Mesenchymal stem cell (in vitro differentiated cells and primary cell): ENCODE measurements at regions not wholly inside any gene's neighbourhood (a gene's known extent, or its start where the extent isn't known, plus 50 kb on each side); places are given as distances from the start of the nearest gene placed in this dataset.

Experiments used
- DNase-seq: peaks from one replicate; pipeline ENCODE4 v3.0.0-alpha.2; 2013
- H2AFZ ChIP-seq: one replicate; pipeline ENCODE4 v1.6.1; 2013; ENCODE audit warnings: low read depth, mild to moderate bottlenecking, control low read depth, inconsistent platforms, low read length, moderate library complexity
- H2AK5ac ChIP-seq: 2 replicates; pipeline ENCODE4 v1.6.1; 2013; ENCODE audit warnings: low read length, moderate library complexity, mild to moderate bottlenecking, inconsistent platforms; ENCODE audit not compliant: severe bottlenecking
- H2BK120ac ChIP-seq: one replicate; pipeline ENCODE4 v1.6.1; 2013; ENCODE audit warnings: low read depth, mild to moderate bottlenecking, inconsistent platforms, low read length, moderate library complexity
- H2BK12ac ChIP-seq, 2 experiments: one replicate each; pipeline ENCODE4 v1.6.1; 2013; ENCODE audit warnings: inconsistent platforms in 2 of 2, low read length in 2 of 2, mild to moderate bottlenecking in 2 of 2, moderate library complexity in 2 of 2, control low read depth in 1 of 2
- H2BK15ac ChIP-seq: one replicate; pipeline ENCODE4 v1.6.1; 2013; ENCODE audit warnings: mild to moderate bottlenecking, low read depth, inconsistent platforms; ENCODE audit not compliant: poor library complexity, severe bottlenecking
- H2BK5ac ChIP-seq: 2 replicates; pipeline ENCODE4 v1.6.1; 2013; ENCODE audit warnings: low read depth, mild to moderate bottlenecking, low read length, control low read depth, inconsistent platforms; ENCODE audit not compliant: poor library complexity, severe bottlenecking
- H3K14ac ChIP-seq, 2 experiments: one replicate each; pipeline ENCODE4 v1.6.1; 2013; ENCODE audit warnings: inconsistent platforms in 2 of 2, low read length in 2 of 2, control low read depth in 1 of 2, mild to moderate bottlenecking in 1 of 2, moderate library complexity in 1 of 2
- H3K18ac ChIP-seq, 2 experiments: one replicate each; pipeline ENCODE4 v1.6.1; 2013; ENCODE audit warnings: inconsistent platforms in 2 of 2, low read length in 2 of 2, control low read depth in 1 of 2, low read depth in 1 of 2, mild to moderate bottlenecking in 1 of 2
- H3K23ac ChIP-seq, 2 experiments: one replicate each; pipeline ENCODE4 v1.6.1; 2013; ENCODE audit warnings: inconsistent platforms in 2 of 2, low read length in 2 of 2, mild to moderate bottlenecking in 2 of 2, moderate library complexity in 2 of 2, control low read depth in 1 of 2
- H3K27ac ChIP-seq: 2 replicates; pipeline ENCODE4 v1.5.1; 2013; ENCODE audit warnings: mild to moderate bottlenecking, moderate library complexity, low read length, control low read depth, inconsistent platforms; ENCODE audit not compliant: poor library complexity, severe bottlenecking
- H3K27me3 ChIP-seq, 2 experiments: 2 replicates each; pipeline versions ENCODE4 v1.6.1 to v1.7.0; 2013; ENCODE audit warnings: low read length in 2 of 2, mild to moderate bottlenecking in 2 of 2, moderate library complexity in 2 of 2, control low read depth in 1 of 2, inconsistent platforms in 1 of 2; ENCODE audit not compliant: control insufficient read depth in 1 of 2, insufficient read depth in 1 of 2
- H3K36me3 ChIP-seq, 2 experiments: 2 replicates each; pipeline versions ENCODE4 v1.6.1 to v1.7.0; 2013; ENCODE audit warnings: low read length in 2 of 2, control low read depth in 1 of 2, inconsistent platforms in 1 of 2, low read depth in 1 of 2, mild to moderate bottlenecking in 1 of 2; ENCODE audit not compliant: insufficient read depth in 2 of 2, control insufficient read depth in 1 of 2
- H3K4ac ChIP-seq, 2 experiments: one replicate each; pipeline ENCODE4 v1.6.1; 2013; ENCODE audit warnings: inconsistent platforms in 2 of 2, low read length in 2 of 2, mild to moderate bottlenecking in 2 of 2, moderate library complexity in 2 of 2, control low read depth in 1 of 2, low read depth in 1 of 2
- H3K4me1 ChIP-seq: 2 replicates; pipeline ENCODE4 v1.6.1; 2013; ENCODE audit warnings: low read depth, low read length, control low read depth; ENCODE audit not compliant: control insufficient read depth, insufficient read depth
- H3K4me2 ChIP-seq: 2 replicates; pipeline ENCODE4 v1.6.1; 2013; ENCODE audit warnings: low read length, mild to moderate bottlenecking, inconsistent platforms; ENCODE audit not compliant: poor library complexity, severe bottlenecking
- H3K4me3 ChIP-seq, 2 experiments: 2 replicates each; pipeline versions ENCODE4 v1.5.1 to v1.7.0; 2013; ENCODE audit warnings: low read length in 2 of 2, mild to moderate bottlenecking in 2 of 2, control low read depth in 1 of 2, low read depth in 1 of 2; ENCODE audit not compliant: insufficient read depth in 1 of 2
- H3K79me1 ChIP-seq: replicated peaks from 2 replicates; pipeline ENCODE4 v1.6.1; 2013; ENCODE audit warnings: mild to moderate bottlenecking, control low read depth, low read length, inconsistent platforms; ENCODE audit not compliant: poor library complexity, severe bottlenecking
- H3K9ac ChIP-seq: 2 replicates; pipeline ENCODE4 v1.7.0; 2013; ENCODE audit warnings: mild to moderate bottlenecking, low read length, moderate library complexity
- H3K9me3 ChIP-seq: 2 replicates; pipeline ENCODE4 v1.7.0; 2013; ENCODE audit warnings: mild to moderate bottlenecking, low read length; ENCODE audit not compliant: control insufficient read depth
- H4K8ac ChIP-seq: one replicate; pipeline ENCODE4 v1.6.1; 2013; ENCODE audit warnings: inconsistent platforms, mild to moderate bottlenecking, low read length, moderate library complexity
- H4K91ac ChIP-seq: one replicate; pipeline ENCODE4 v1.6.1; 2013; ENCODE audit warnings: mild to moderate bottlenecking, low read length, inconsistent platforms
- WGBS: methylation state at CpG from one replicate; pipeline ENCODE4 v1.1.7; 2013; ENCODE audit warnings: mixed read lengths; 5-methylcytosine and 5-hydroxymethylcytosine counted together

GRCh38 chr11:116577956-116578355 lies 194.8 kb downstream of the BUD13 start:
- H3K9ac ChIP-seq = no peak overlapping the region
- H2BK15ac ChIP-seq = no peak overlapping the region
- peaks cover 5% of the 10 kb centered on the region for H3K4me1 ChIP-seq
- no peak overlapping the region for H3K23ac ChIP-seq
- H2BK12ac ChIP-seq = no peak overlapping the region
- 48% methylated on average over 2 of the region's 3 CpGs for WGBS
- H3K36me3 ChIP-seq = no peaks in the 10 kb centered on the region
- H4K8ac ChIP-seq = no peak overlapping the region
- H2BK5ac ChIP-seq = no peak overlapping the region
- H3K79me1 ChIP-seq = no peaks in the 10 kb centered on the region
- H3K9me3 ChIP-seq = no peaks in the 10 kb centered on the region
- H3K14ac ChIP-seq = no peak overlapping the region
- no peak overlapping the region for H3K18ac ChIP-seq
- H2AK5ac ChIP-seq = no peak overlapping the region
- H3K27me3 ChIP-seq = peaks cover 51 to 66% of the 10 kb centered on the region in 2 experiments
- H3K27ac ChIP-seq = no peak overlapping the region
- no peak for DNase-seq
- H3K4me2 ChIP-seq = no peak overlapping the region
- H4K91ac ChIP-seq = no peak overlapping the region
- H2AFZ ChIP-seq = no peak overlapping the region
- no peak overlapping the region for H3K4ac ChIP-seq
- H2BK120ac ChIP-seq = no peak overlapping the region
- no peak overlapping the region for H3K4me3 ChIP-seq

GRCh38 chr11:116577273-116577672 lies 195.5 kb downstream of the BUD13 start:
- no peak overlapping the region for H3K9ac ChIP-seq
- H2AK5ac ChIP-seq = no peak overlapping the region
- H3K9me3 ChIP-seq = no peaks in the 10 kb centered on the region
- H3K23ac ChIP-seq = no peak overlapping the region
- no peak overlapping the region for H3K4me2 ChIP-seq
- H2BK12ac ChIP-seq = no peak overlapping the region
- H3K18ac ChIP-seq = no peak overlapping the region
- H3K4me1 ChIP-seq = peaks cover 5% of the 10 kb centered on the region
- no peak overlapping the region for H3K4me3 ChIP-seq
- H3K27ac ChIP-seq = no peak overlapping the region
- no peak for DNase-seq
- H2BK5ac ChIP-seq = no peak overlapping the region
- no peak overlapping the region for H4K8ac ChIP-seq
- no peaks in the 10 kb centered on the region for H3K36me3 ChIP-seq
- 80% methylated on average over 4 of the region's 4 CpGs for WGBS
- H4K91ac ChIP-seq = no peak overlapping the region
- no peak overlapping the region for H3K4ac ChIP-seq
- peaks cover 45 to 59% of the 10 kb centered on the region in 2 experiments for H3K27me3 ChIP-seq
- H2AFZ ChIP-seq = no peak overlapping the region
- no peak overlapping the region for H2BK120ac ChIP-seq
- H3K14ac ChIP-seq = no peak overlapping the region
- H2BK15ac ChIP-seq = no peak overlapping the region
- H3K79me1 ChIP-seq = no peaks in the 10 kb centered on the region

DNA sequence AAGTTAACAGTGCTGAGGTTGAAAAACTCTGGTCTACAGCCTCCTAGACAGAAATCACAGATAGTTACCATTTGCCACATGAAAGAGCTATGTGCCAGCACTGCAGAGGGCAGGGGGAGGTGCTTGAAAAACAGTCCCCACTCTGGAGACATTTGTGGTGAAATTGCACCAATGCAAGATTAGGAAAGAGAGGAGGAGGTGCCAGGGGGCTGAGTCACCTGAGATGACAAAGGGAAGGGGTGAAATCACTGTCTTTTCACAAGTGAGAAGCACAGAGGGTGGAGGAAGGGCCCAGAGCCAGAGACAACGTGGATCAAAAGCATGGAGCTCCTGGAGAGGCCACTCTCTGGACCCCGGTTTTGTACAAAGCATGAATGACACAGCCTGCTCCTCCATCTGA lies 196.3 kb downstream of the BUD13 start:
- H3K9ac ChIP-seq = no peak overlapping the region
- WGBS = 18% methylated on average over 2 of the region's 2 CpGs

GRCh38 chr11:116567721-116568242 lies 205.0 kb downstream of the BUD13 start:
- Histone ChIP-seq H3K27ac (no peak overlapping the region), H3K4me1 (no peaks in the 10 kb centered on the region), H3K4ac (no peak overlapping the region), H2BK120ac (no peak overlapping the region), H2BK15ac (no peak overlapping the region), H2BK5ac (no peak overlapping the region), H3K36me3 (no peaks in the 10 kb centered on the region), H3K9me3 (no peaks in the 10 kb centered on the region), H2BK12ac (no peak overlapping the region), H3K18ac (no peak overlapping the region), H3K9ac (no peak overlapping the region), H3K79me1 (no peaks in the 10 kb centered on the region), H2AFZ (no peak overlapping the region), H2AK5ac (no peak overlapping the region), H3K27me3 (no peaks in the 10 kb centered on the region), H4K8ac (no peak overlapping the region), H3K23ac (no peak overlapping the region), H3K4me2 (no peak overlapping the region), H3K14ac (no peak overlapping the region), H4K91ac (no peak overlapping the region), H3K4me3 (no peak overlapping the region)
- DNase-seq = no peak
- WGBS = 73% methylated on average over 6 of the region's 9 CpGs

More for the DNA sequence above, 196.3 kb downstream of the BUD13 start:
- H2AK5ac ChIP-seq = no peak overlapping the region
- no peak overlapping the region for H4K91ac ChIP-seq
- H3K23ac ChIP-seq = no peak overlapping the region
- DNase-seq = no peak
- no peak overlapping the region for H2BK120ac ChIP-seq
- no peaks in the 10 kb centered on the region for H3K79me1 ChIP-seq
- no peak overlapping the region for H3K4me2 ChIP-seq
- no peaks in the 10 kb centered on the region for H3K36me3 ChIP-seq
- no peak overlapping the region for H3K4ac ChIP-seq
- no peak overlapping the region for H2BK15ac ChIP-seq
- no peak overlapping the region for H3K4me3 ChIP-seq
- H2AFZ ChIP-seq = no peak overlapping the region
- peaks cover 5% of the 10 kb centered on the region for H3K4me1 ChIP-seq
- no peak overlapping the region for H3K14ac ChIP-seq
- H4K8ac ChIP-seq = no peak overlapping the region
- no peak overlapping the region for H3K27ac ChIP-seq
- no peak overlapping the region for H2BK5ac ChIP-seq
- peaks cover 38 to 52% of the 10 kb centered on the region in 2 experiments for H3K27me3 ChIP-seq
- no peak overlapping the region for H3K18ac ChIP-seq
- no peak overlapping the region for H2BK12ac ChIP-seq
- no peaks in the 10 kb centered on the region for H3K9me3 ChIP-seq
